ENCODE measurements at regions not wholly inside any gene's neighbourhood (a gene's known extent, or its start where the extent isn't known, plus 50 kb on each side); places are given as distances from the start of the nearest gene placed in this dataset.

- TF ChIP-seq CTCF (IDR thresholded peaks at IDR 0.05): no peak
- TF ChIP-seq ZFX (IDR thresholded peaks at IDR 0.05; ENCODE audit: borderline replicate concordance): no peak
Observed at GRCh38 chr1:87497380-87498203, 168.9 kb downstream of the LMO4 start.
